GM23338 (cell line): ENCODE measurements at regions not wholly inside any gene's neighbourhood (a gene's known extent, or its start where the extent isn't known, plus 50 kb on each side); places are given as distances from the start of the nearest gene placed in this dataset.

ENCODE experiments used
- ATAC-seq: fragments of 200-7000 bp; cut with Tn5 transposase; 3 replicates; pipeline ENCODE4 v1.9.1; 2020
- DNase-seq: peaks from one replicate; pipeline ENCODE4 v3.0.0-alpha.2; 2015; ENCODE audit warnings: low spot score
- H2AFZ ChIP-seq: fragments of 200-600 bp; sonication (generic); 2 replicates; pipeline ENCODE4 v1.8.0; 2016; ENCODE audit warnings: antibody characterized with exemption, mild to moderate bottlenecking, moderate library complexity
- H3F3A ChIP-seq: fragments of 200-600 bp; sonication (generic); replicated peaks from 2 replicates; pipeline ENCODE4 v1.8.0; 2017; ENCODE audit warnings: antibody characterized with exemption, mixed run types, low read depth
- H3K27ac ChIP-seq: fragments of 200-600 bp; sonication (generic); 2 replicates; pipeline ENCODE4 v1.6.1; 2016; ENCODE audit warnings: low read depth
- H3K27me3 ChIP-seq: fragments of 200-600 bp; sonication (generic); 2 replicates; pipeline ENCODE4 v1.8.0; 2016; ENCODE audit warnings: mild to moderate bottlenecking, mixed run types, moderate library complexity; ENCODE audit not compliant: insufficient read depth
- H3K36me3 ChIP-seq: fragments of 200-600 bp; sonication (generic); 2 replicates; pipeline ENCODE4 v1.8.0; 2016; ENCODE audit warnings: mild to moderate bottlenecking; ENCODE audit not compliant: insufficient read depth
- H3K4me1 ChIP-seq: fragments of 200-600 bp; sonication (generic); 2 replicates; pipeline ENCODE4 v1.8.0; 2016; ENCODE audit warnings: mild to moderate bottlenecking, moderate library complexity; ENCODE audit not compliant: insufficient read depth
- H3K4me2 ChIP-seq: fragments of 200-600 bp; sonication (generic); 2 replicates; pipeline ENCODE4 v1.7.1; 2017; ENCODE audit warnings: mixed run types
- H3K4me3 ChIP-seq: fragments of 200-600 bp; sonication (generic); 2 replicates; pipeline ENCODE4 v1.6.1; 2016; ENCODE audit warnings: mixed run types
- H3K79me2 ChIP-seq: fragments of 200-600 bp; sonication (generic); replicated peaks from 2 replicates; pipeline ENCODE4 v1.8.0; 2017; ENCODE audit warnings: mild to moderate bottlenecking; ENCODE audit not compliant: insufficient read depth
- H3K9me2 ChIP-seq: fragments of 200-600 bp; sonication (generic); 2 replicates; pipeline ENCODE4 v1.8.0; 2017; ENCODE audit not compliant: insufficient read depth
- H4K20me1 ChIP-seq: fragments of 200-600 bp; sonication (generic); replicated peaks from 2 replicates; pipeline ENCODE4 v1.8.0; 2017; ENCODE audit warnings: mild to moderate bottlenecking; ENCODE audit not compliant: insufficient read depth
- H3K27ac Mint-ChIP-seq: 2 replicates; pipeline ENCODE4 v1.8.0; 2020; ENCODE audit warnings: inconsistent platforms, mild to moderate bottlenecking, moderate library complexity, mixed read lengths
- H3K27me3 Mint-ChIP-seq: 3 replicates; pipeline ENCODE4 v1.8.0; 2022; ENCODE audit warnings: low read depth, mild to moderate bottlenecking, moderate library complexity, mixed read lengths, inconsistent platforms; ENCODE audit not compliant: insufficient read depth, poor library complexity
- H3K36me3 Mint-ChIP-seq: 3 replicates; pipeline ENCODE4 v1.8.0; 2021; ENCODE audit warnings: low read depth, mild to moderate bottlenecking, inconsistent platforms, moderate library complexity, mixed read lengths
- H3K4me1 Mint-ChIP-seq: 3 replicates; pipeline ENCODE4 v1.8.0; 2020; ENCODE audit warnings: mild to moderate bottlenecking, inconsistent platforms, mixed read lengths
- H3K4me3 Mint-ChIP-seq: 3 replicates; pipeline ENCODE4 v1.8.0; 2021; ENCODE audit warnings: moderate library complexity, mild to moderate bottlenecking, inconsistent platforms, mixed read lengths
- H3K9me3 Mint-ChIP-seq: 3 replicates; pipeline ENCODE4 v1.8.0; 2020; ENCODE audit warnings: moderate library complexity, mild to moderate bottlenecking, inconsistent platforms, mixed read lengths
- CREB1 ChIP-seq: fragments of 250-450 bp; sonication (Bioruptor Pico); IDR thresholded peaks from 2 replicates; pipeline ENCODE4 v1.5.0; 2020; ENCODE audit warnings: low read depth, mild to moderate bottlenecking, moderate library complexity
- EZH2 ChIP-seq: fragments of 200-600 bp; sonication (generic); IDR thresholded peaks from one replicate; pipeline ENCODE4 v1.8.0; 2017; ENCODE audit warnings: antibody characterized with exemption, mild to moderate bottlenecking, low read depth; ENCODE audit not compliant: unreplicated experiment
- EZH2phosphoT487 ChIP-seq: fragments of 200-600 bp; sonication (generic); IDR thresholded peaks from one replicate; pipeline ENCODE4 v1.8.1; 2018; ENCODE audit warnings: antibody characterized with exemption; ENCODE audit not compliant: unreplicated experiment
- JUNB ChIP-seq: IDR thresholded peaks from one replicate; pipeline ENCODE4 v1.6.1; 2016; ENCODE audit warnings: antibody characterized with exemption; ENCODE audit not compliant: unreplicated experiment
- NANOG ChIP-seq: IDR thresholded peaks from 2 replicates; pipeline ENCODE4 v1.6.1; 2016; ENCODE audit warnings: antibody characterized with exemption, borderline replicate concordance
- STAT1 ChIP-seq: IDR thresholded peaks from one replicate; pipeline ENCODE4 v1.6.1; 2016; ENCODE audit warnings: antibody characterized with exemption; ENCODE audit not compliant: unreplicated experiment
- ZNF114 ChIP-seq: fragments of 250-450 bp; sonication (Bioruptor Pico); IDR thresholded peaks from 2 replicates; pipeline ENCODE4 v1.5.0; 2020; ENCODE audit warnings: mild to moderate bottlenecking, moderate library complexity
- ZNF462 ChIP-seq: fragments of 250-450 bp; sonication (Bioruptor Pico); IDR thresholded peaks from 2 replicates; pipeline ENCODE4 v1.5.0; 2020; ENCODE audit warnings: mild to moderate bottlenecking, moderate library complexity
- TF ChIP-seq, protein P1 (sequence below): IDR thresholded peaks from one replicate; pipeline ENCODE4 v1.6.1; 2018; ENCODE audit warnings: antibody characterized with exemption; ENCODE audit not compliant: unreplicated experiment
- TF ChIP-seq, protein P2 (sequence below), 2 experiments: fragments of 200-600 bp in 1 of 2; sonication (generic) in 1 of 2; conservative IDR thresholded peaks; 2 replicates each; pipeline versions ENCODE4 v1.5.1 to v1.6.1; 2016 to 2017; ENCODE audit warnings: antibody characterized with exemption in 2 of 2, low read depth in 2 of 2, mild to moderate bottlenecking in 2 of 2, moderate library complexity in 1 of 2

- Mint-ChIP-seq H3K27me3 (no peaks in the 10 kb centered on the region), H3K9me3 (no peaks in the 10 kb centered on the region), H3K4me1 (no peaks in the 10 kb centered on the region), H3K27ac (no peak overlapping the region), H3K36me3 (no peaks in the 10 kb centered on the region), H3K4me3 (no peak overlapping the region)
- Histone ChIP-seq H3F3A (no peaks in the 10 kb centered on the region), H3K4me3 (no peak overlapping the region), H3K27ac (no peak overlapping the region), H3K9me2 (no peaks in the 10 kb centered on the region), H3K36me3 (no peaks in the 10 kb centered on the region), H4K20me1 (no peaks in the 10 kb centered on the region), H2AFZ (peak overlapping the region; percentile 2; the same call in 1 of the 2 replicates), H3K4me1 (peaks cover 11% of the 10 kb centered on the region; the same call in 1 of the 2 replicates), H3K79me2 (no peaks in the 10 kb centered on the region), H3K27me3 (no peaks in the 10 kb centered on the region), H3K4me2 (no peak overlapping the region)
- ATAC-seq (no peak), DNase-seq (no peak)
- TF ChIP-seq STAT1 (no peak), EZH2phosphoT487 (no peak), JUNB (no peak), CREB1 (CRISPR knock-in tag) (no peak), NANOG (no peak), ZNF114 (no peak), EZH2 (no peak)
- TF ChIP-seq, protein P1, sequence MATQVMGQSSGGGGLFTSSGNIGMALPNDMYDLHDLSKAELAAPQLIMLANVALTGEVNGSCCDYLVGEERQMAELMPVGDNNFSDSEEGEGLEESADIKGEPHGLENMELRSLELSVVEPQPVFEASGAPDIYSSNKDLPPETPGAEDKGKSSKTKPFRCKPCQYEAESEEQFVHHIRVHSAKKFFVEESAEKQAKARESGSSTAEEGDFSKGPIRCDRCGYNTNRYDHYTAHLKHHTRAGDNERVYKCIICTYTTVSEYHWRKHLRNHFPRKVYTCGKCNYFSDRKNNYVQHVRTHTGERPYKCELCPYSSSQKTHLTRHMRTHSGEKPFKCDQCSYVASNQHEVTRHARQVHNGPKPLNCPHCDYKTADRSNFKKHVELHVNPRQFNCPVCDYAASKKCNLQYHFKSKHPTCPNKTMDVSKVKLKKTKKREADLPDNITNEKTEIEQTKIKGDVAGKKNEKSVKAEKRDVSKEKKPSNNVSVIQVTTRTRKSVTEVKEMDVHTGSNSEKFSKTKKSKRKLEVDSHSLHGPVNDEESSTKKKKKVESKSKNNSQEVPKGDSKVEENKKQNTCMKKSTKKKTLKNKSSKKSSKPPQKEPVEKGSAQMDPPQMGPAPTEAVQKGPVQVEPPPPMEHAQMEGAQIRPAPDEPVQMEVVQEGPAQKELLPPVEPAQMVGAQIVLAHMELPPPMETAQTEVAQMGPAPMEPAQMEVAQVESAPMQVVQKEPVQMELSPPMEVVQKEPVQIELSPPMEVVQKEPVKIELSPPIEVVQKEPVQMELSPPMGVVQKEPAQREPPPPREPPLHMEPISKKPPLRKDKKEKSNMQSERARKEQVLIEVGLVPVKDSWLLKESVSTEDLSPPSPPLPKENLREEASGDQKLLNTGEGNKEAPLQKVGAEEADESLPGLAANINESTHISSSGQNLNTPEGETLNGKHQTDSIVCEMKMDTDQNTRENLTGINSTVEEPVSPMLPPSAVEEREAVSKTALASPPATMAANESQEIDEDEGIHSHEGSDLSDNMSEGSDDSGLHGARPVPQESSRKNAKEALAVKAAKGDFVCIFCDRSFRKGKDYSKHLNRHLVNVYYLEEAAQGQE, result no peak
- TF ChIP-seq, protein P2, sequence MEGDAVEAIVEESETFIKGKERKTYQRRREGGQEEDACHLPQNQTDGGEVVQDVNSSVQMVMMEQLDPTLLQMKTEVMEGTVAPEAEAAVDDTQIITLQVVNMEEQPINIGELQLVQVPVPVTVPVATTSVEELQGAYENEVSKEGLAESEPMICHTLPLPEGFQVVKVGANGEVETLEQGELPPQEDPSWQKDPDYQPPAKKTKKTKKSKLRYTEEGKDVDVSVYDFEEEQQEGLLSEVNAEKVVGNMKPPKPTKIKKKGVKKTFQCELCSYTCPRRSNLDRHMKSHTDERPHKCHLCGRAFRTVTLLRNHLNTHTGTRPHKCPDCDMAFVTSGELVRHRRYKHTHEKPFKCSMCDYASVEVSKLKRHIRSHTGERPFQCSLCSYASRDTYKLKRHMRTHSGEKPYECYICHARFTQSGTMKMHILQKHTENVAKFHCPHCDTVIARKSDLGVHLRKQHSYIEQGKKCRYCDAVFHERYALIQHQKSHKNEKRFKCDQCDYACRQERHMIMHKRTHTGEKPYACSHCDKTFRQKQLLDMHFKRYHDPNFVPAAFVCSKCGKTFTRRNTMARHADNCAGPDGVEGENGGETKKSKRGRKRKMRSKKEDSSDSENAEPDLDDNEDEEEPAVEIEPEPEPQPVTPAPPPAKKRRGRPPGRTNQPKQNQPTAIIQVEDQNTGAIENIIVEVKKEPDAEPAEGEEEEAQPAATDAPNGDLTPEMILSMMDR (conservative IDR thresholded peaks at IDR 0.05; ENCODE audit: low read depth in 2 of 2), result no peak
Observed at GRCh38 chr5:105680858-105681475, 1989.8 kb downstream of the EFNA5 start.

DNA sequence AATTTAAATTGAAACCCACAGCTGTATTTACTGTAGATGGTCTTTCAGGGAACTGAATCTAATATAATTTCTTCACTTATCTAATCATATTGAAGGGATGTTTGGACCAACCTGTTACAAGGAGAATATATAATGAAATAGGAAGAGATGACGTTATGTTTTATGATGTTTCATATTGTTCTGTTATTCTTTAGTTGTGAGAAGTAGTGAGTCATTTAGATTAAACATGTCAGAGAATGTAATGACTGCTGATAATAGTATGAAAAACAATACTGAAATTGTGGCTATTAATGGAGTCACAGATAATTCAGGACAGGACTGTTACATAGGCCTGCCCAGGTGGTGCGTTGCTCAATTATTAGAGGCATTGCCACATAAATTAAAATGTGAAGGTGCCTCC, 1993.4 kb downstream of the EFNA5 start:
- Histone ChIP-seq H4K20me1 (no peaks in the 10 kb centered on the region), H3F3A (no peaks in the 10 kb centered on the region), H3K9me2 (no peaks in the 10 kb centered on the region), H3K27me3 (no peaks in the 10 kb centered on the region), H3K36me3 (no peaks in the 10 kb centered on the region), H3K27ac (no peak overlapping the region), H3K4me1 (peaks cover 7% of the 10 kb centered on the region; the same call in 1 of the 2 replicates), H3K4me2 (no peak overlapping the region), H3K4me3 (no peak overlapping the region), H3K79me2 (no peaks in the 10 kb centered on the region), H2AFZ (no peak overlapping the region)
- no peak overlapping the region for H3K27ac Mint-ChIP-seq
- H3K36me3 Mint-ChIP-seq, result no peaks in the 10 kb centered on the region; the same call in 2 of the 3 replicates
- ATAC-seq (no peak), DNase-seq (no peak)
- no peaks in the 10 kb centered on the region for H3K4me1 Mint-ChIP-seq
- H3K9me3 Mint-ChIP-seq, result no peaks in the 10 kb centered on the region
- no peak overlapping the region for H3K4me3 Mint-ChIP-seq
- no peaks in the 10 kb centered on the region for H3K27me3 Mint-ChIP-seq
- TF ChIP-seq ZNF462 (CRISPR knock-in tag), result no peak
- no peak for TF ChIP-seq EZH2
- TF ChIP-seq NANOG, result no peak
- TF ChIP-seq CREB1 (CRISPR knock-in tag), result no peak
- no peak for TF ChIP-seq JUNB
